ENCODE measurements at regions not wholly inside any gene's neighbourhood (a gene's known extent, or its start where the extent isn't known, plus 50 kb on each side); places are given as distances from the start of the nearest gene placed in this dataset.

- no peak overlapping the region for H3K4me3 ChIP-seq
- no peak for DNase-seq (ENCODE audit: low spot score in 2 of 2)
- peaks cover 8% of the 10 kb centered on the region for H3K4me1 ChIP-seq
- no peaks in the 10 kb centered on the region for H3K9me3 ChIP-seq
- no peaks in the 10 kb centered on the region for H3K36me3 ChIP-seq
- H3K27me3 ChIP-seq = peaks cover 21% of the 10 kb centered on the region
- no peak overlapping the region for H3K27ac ChIP-seq
- TF ChIP-seq CTCF (IDR thresholded peaks at IDR 0.05) (no peak), EP300 (IDR thresholded peaks at IDR 0.05) (no peak), POLR2AphosphoS5 (IDR thresholded peaks at IDR 0.05) (no peak), POLR2A (IDR thresholded peaks at IDR 0.05) (no peak)
- WGBS = 42% methylated on average over 9 of the region's 9 CpGs
Observed at GRCh38 chr11:116229236-116229970, 543.4 kb downstream of the BUD13 start.

GRCh38 chr11:116226731-116227130 lies 546.1 kb downstream of the BUD13 start:
- TF ChIP-seq POLR2AphosphoS5 (IDR thresholded peaks at IDR 0.05) = no peak
- TF ChIP-seq POLR2A (IDR thresholded peaks at IDR 0.05) = no peak
- TF ChIP-seq CTCF (IDR thresholded peaks at IDR 0.05) = no peak
- no peak for TF ChIP-seq EP300 (IDR thresholded peaks at IDR 0.05)
- H3K36me3 ChIP-seq = no peaks in the 10 kb centered on the region
- H3K9me3 ChIP-seq = no peaks in the 10 kb centered on the region
- WGBS = 91% methylated on average over 3 of the region's 3 CpGs
- H3K27me3 ChIP-seq = peaks cover 21% of the 10 kb centered on the region
- H3K4me3 ChIP-seq = no peak overlapping the region
- no peak overlapping the region for H3K27ac ChIP-seq
- no peaks in the 10 kb centered on the region for H3K4me1 ChIP-seq
- DNase-seq (ENCODE audit: low spot score in 2 of 2) = no peak

GRCh38 chr11:116225784-116226585 lies 546.8 kb downstream of the BUD13 start:
- Histone ChIP-seq H3K27ac (no peak overlapping the region), H3K4me1 (no peaks in the 10 kb centered on the region), H3K27me3 (peaks cover 21% of the 10 kb centered on the region), H3K4me3 (no peak overlapping the region), H3K36me3 (no peaks in the 10 kb centered on the region), H3K9me3 (no peaks in the 10 kb centered on the region)
- no peak for TF ChIP-seq POLR2AphosphoS5 (IDR thresholded peaks at IDR 0.05)
- no peak for TF ChIP-seq EP300 (IDR thresholded peaks at IDR 0.05)
- no peak for TF ChIP-seq POLR2A (IDR thresholded peaks at IDR 0.05)
- TF ChIP-seq CTCF (IDR thresholded peaks at IDR 0.05) = no peak
- no peak for DNase-seq (ENCODE audit: low spot score in 2 of 2)
- 61% methylated on average over 7 of the region's 7 CpGs for WGBS

GRCh38 chr11:116225236-116225635 lies 547.6 kb downstream of the BUD13 start:
- Histone ChIP-seq H3K36me3 (no peaks in the 10 kb centered on the region), H3K4me3 (no peak overlapping the region), H3K27ac (no peak overlapping the region), H3K27me3 (peaks cover 21% of the 10 kb centered on the region), H3K4me1 (no peaks in the 10 kb centered on the region), H3K9me3 (no peaks in the 10 kb centered on the region)
- 63% methylated on average over 6 of the region's 6 CpGs for WGBS
- DNase-seq (ENCODE audit: low spot score in 2 of 2) = no peak
- TF ChIP-seq POLR2AphosphoS5 (IDR thresholded peaks at IDR 0.05) = no peak
- TF ChIP-seq POLR2A (IDR thresholded peaks at IDR 0.05) = no peak
- TF ChIP-seq CTCF (IDR thresholded peaks at IDR 0.05) = no peak

- Histone ChIP-seq H3K27me3 (peaks cover 21% of the 10 kb centered on the region), H3K36me3 (no peaks in the 10 kb centered on the region), H3K9me3 (no peaks in the 10 kb centered on the region), H3K27ac (no peak overlapping the region), H3K4me1 (no peaks in the 10 kb centered on the region), H3K4me3 (no peak overlapping the region)
- no peak for DNase-seq (ENCODE audit: low spot score in 2 of 2)
- whole genome bisulfite sequencing = 42% methylated on average over 5 of the region's 5 CpGs
- no peak for TF ChIP-seq POLR2A (IDR thresholded peaks at IDR 0.05)
- no peak for TF ChIP-seq EP300 (IDR thresholded peaks at IDR 0.05)
- TF ChIP-seq CTCF (IDR thresholded peaks at IDR 0.05) = no peak
- TF ChIP-seq POLR2AphosphoS5 (IDR thresholded peaks at IDR 0.05) = no peak
Observed at GRCh38 chr11:116224889-116225200, 547.9 kb downstream of the BUD13 start.

Data from suprapubic skin (tissue), 4 donors.